ENCODE measurements at regions not wholly inside any gene's neighbourhood (a gene's known extent, or its start where the extent isn't known, plus 50 kb on each side); places are given as distances from the start of the nearest gene placed in this dataset.

DNA sequence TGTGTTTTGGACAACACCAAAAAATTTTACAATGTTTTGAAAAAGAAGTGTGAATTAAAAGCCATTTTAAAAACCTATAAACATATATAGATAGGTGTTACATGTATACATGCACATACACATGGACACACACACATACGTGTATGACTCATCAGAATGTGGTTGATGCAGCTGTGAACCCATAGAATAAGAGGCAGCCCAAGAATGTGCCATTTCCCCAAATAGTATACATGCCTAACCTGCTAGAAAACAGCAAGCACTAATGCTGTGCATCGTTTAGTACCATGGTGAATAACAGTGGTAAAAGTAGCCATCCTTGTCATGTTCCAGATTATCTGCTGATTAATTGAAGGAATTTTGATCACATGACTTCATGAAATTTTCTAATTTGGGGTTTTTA is 149.0 kb downstream of the DSEL start:
- no peaks in the 10 kb centered on the region for H3K4me1 ChIP-seq (ENCODE audit: control insufficient read depth, insufficient read depth, low read length)
- POLR2A ChIA-PET = no interaction called here
- H3K27ac ChIP-seq (ENCODE audit: extremely low read depth, low read depth, low read length) = no peak overlapping the region
- H3K9me3 ChIP-seq (ENCODE audit: control insufficient read depth, insufficient read depth, low read depth, low read length) = no peaks in the 10 kb centered on the region
- no peaks in the 10 kb centered on the region for H3K36me3 ChIP-seq (ENCODE audit: control insufficient read depth in 2 of 2, insufficient read depth in 1 of 2, low read length in 2 of 2)
- H3K4me3 ChIP-seq (ENCODE audit: low read depth, low read length) = no peak overlapping the region
- CTCF ChIA-PET = interaction anchor here (1.1 kb wide), 1 partner anchor 16 kb away, joined by 3 read pairs; no protein-coding TSS in a partner anchor
- TF ChIP-seq ZNF660 (tag by site-specific recombination; IDR thresholded peaks at IDR 0.05) (no peak), ZBTB8A (tag by site-specific recombination; IDR thresholded peaks at IDR 0.05) (no peak), ZNF37A (tag by site-specific recombination; IDR thresholded peaks at IDR 0.05) (no peak), ZNF777 (tag by site-specific recombination; IDR thresholded peaks at IDR 0.05; ENCODE audit: borderline replicate concordance) (no peak), ZNF529 (tag by site-specific recombination; IDR thresholded peaks at IDR 0.05; ENCODE audit: insufficient replicate concordance) (no peak), KLF7 (tag by site-specific recombination; IDR thresholded peaks at IDR 0.05; ENCODE audit: borderline replicate concordance) (no peak), ZNF133 (tag by site-specific recombination; IDR thresholded peaks at IDR 0.05) (no peak), ZBTB1 (tag by site-specific recombination; IDR thresholded peaks at IDR 0.05) (no peak), ZNF677 (tag by site-specific recombination; IDR thresholded peaks at IDR 0.05) (no peak)
- TF ChIP-seq, protein P1, sequence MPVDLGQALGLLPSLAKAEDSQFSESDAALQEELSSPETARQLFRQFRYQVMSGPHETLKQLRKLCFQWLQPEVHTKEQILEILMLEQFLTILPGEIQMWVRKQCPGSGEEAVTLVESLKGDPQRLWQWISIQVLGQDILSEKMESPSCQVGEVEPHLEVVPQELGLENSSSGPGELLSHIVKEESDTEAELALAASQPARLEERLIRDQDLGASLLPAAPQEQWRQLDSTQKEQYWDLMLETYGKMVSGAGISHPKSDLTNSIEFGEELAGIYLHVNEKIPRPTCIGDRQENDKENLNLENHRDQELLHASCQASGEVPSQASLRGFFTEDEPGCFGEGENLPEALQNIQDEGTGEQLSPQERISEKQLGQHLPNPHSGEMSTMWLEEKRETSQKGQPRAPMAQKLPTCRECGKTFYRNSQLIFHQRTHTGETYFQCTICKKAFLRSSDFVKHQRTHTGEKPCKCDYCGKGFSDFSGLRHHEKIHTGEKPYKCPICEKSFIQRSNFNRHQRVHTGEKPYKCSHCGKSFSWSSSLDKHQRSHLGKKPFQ (tag by site-specific recombination; IDR thresholded peaks at IDR 0.05) = no peak
- TF ChIP-seq, protein P2, sequence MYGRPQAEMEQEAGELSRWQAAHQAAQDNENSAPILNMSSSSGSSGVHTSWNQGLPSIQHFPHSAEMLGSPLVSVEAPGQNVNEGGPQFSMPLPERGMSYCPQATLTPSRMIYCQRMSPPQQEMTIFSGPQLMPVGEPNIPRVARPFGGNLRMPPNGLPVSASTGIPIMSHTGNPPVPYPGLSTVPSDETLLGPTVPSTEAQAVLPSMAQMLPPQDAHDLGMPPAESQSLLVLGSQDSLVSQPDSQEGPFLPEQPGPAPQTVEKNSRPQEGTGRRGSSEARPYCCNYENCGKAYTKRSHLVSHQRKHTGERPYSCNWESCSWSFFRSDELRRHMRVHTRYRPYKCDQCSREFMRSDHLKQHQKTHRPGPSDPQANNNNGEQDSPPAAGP (tag by site-specific recombination; IDR thresholded peaks at IDR 0.05) = no peak

DNA sequence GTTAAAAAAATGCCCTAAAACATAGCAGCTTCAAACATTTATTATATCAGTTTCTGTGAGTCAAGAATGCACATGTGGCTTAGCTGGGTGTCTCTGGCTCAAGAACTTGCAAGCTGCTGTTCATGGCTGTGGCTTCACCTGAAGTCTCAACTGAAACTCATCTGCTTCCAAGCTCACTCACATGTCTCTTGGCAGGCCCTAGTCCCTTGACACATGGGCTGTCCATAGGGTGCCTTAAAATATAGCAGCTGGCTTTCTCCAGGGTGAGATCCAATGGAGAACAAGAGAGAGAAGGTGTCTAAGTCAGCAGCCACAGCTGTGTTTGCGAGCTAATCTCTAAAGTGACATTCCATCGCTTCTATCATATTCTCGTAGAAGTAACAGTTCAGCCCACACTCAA is 152.8 kb downstream of the DSEL start:
- TF ChIP-seq ZNF521 (tag by site-specific recombination; IDR thresholded peaks at IDR 0.05) = no peak
- TF ChIP-seq, protein P3, sequence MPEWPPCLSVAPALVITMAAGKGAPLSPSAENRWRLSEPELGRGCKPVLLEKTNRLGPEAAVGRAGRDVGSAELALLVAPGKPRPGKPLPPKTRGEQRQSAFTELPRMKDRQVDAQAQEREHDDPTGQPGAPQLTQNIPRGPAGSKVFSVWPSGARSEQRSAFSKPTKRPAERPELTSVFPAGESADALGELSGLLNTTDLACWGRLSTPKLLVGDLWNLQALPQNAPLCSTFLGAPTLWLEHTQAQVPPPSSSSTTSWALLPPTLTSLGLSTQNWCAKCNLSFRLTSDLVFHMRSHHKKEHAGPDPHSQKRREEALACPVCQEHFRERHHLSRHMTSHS (tag by site-specific recombination; IDR thresholded peaks at IDR 0.05) = no peak
- TF ChIP-seq, protein P4, sequence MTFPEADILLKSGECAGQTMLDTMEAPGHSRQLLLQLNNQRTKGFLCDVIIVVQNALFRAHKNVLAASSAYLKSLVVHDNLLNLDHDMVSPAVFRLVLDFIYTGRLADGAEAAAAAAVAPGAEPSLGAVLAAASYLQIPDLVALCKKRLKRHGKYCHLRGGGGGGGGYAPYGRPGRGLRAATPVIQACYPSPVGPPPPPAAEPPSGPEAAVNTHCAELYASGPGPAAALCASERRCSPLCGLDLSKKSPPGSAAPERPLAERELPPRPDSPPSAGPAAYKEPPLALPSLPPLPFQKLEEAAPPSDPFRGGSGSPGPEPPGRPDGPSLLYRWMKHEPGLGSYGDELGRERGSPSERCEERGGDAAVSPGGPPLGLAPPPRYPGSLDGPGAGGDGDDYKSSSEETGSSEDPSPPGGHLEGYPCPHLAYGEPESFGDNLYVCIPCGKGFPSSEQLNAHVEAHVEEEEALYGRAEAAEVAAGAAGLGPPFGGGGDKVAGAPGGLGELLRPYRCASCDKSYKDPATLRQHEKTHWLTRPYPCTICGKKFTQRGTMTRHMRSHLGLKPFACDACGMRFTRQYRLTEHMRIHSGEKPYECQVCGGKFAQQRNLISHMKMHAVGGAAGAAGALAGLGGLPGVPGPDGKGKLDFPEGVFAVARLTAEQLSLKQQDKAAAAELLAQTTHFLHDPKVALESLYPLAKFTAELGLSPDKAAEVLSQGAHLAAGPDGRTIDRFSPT (tag by site-specific recombination; IDR thresholded peaks at IDR 0.05) = no peak
- no peak for TF ChIP-seq GLI4 (tag by site-specific recombination; IDR thresholded peaks at IDR 0.05)
- TF ChIP-seq HOXA7 (CRISPR knock-in tag; IDR thresholded peaks at IDR 0.05; ENCODE audit: borderline replicate concordance) = no peak
- no peak for TF ChIP-seq BCL11A (tag by site-specific recombination; IDR thresholded peaks at IDR 0.05; ENCODE audit: low read depth)
- TF ChIP-seq ZNF133 (tag by site-specific recombination; IDR thresholded peaks at IDR 0.05) = no peak
- TF ChIP-seq, protein P5, sequence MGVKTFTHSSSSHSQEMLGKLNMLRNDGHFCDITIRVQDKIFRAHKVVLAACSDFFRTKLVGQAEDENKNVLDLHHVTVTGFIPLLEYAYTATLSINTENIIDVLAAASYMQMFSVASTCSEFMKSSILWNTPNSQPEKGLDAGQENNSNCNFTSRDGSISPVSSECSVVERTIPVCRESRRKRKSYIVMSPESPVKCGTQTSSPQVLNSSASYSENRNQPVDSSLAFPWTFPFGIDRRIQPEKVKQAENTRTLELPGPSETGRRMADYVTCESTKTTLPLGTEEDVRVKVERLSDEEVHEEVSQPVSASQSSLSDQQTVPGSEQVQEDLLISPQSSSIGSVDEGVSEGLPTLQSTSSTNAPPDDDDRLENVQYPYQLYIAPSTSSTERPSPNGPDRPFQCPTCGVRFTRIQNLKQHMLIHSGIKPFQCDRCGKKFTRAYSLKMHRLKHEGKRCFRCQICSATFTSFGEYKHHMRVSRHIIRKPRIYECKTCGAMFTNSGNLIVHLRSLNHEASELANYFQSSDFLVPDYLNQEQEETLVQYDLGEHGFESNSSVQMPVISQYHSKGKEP (tag by site-specific recombination; IDR thresholded peaks at IDR 0.05) = no peak
- no peak for TF ChIP-seq ZNF585B (tag by site-specific recombination; IDR thresholded peaks at IDR 0.05)
- TF ChIP-seq, protein P6, sequence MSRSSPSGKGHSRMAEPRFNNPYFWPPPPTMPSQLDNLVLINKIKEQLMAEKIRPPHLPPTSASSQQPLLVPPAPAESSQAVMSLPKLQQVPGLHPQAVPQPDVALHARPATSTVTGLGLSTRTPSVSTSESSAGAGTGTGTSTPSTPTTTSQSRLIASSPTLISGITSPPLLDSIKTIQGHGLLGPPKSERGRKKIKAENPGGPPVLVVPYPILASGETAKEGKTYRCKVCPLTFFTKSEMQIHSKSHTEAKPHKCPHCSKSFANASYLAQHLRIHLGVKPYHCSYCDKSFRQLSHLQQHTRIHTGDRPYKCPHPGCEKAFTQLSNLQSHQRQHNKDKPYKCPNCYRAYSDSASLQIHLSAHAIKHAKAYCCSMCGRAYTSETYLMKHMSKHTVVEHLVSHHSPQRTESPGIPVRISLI (tag by site-specific recombination; IDR thresholded peaks at IDR 0.05) = no peak
- TF ChIP-seq, protein P7, sequence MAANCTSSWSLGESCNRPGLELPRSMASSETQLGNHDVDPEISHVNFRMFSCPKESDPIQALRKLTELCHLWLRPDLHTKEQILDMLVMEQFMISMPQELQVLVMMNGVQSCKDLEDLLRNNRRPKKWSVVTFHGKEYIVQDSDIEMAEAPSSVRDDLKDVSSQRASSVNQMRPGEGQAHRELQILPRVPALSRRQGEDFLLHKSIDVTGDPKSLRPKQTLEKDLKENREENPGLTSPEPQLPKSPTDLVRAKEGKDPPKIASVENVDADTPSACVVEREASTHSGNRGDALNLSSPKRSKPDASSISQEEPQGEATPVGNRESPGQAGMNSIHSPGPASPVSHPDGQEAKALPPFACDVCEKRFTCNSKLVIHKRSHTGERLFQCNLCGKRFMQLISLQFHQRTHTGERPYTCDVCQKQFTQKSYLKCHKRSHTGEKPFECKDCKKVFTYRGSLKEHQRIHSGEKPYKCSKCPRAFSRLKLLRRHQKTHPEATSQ (tag by site-specific recombination; IDR thresholded peaks at IDR 0.05) = no peak
- TF ChIP-seq ZNF121 (tag by site-specific recombination; IDR thresholded peaks at IDR 0.05) = no peak
- no peak for TF ChIP-seq ZNF549 (tag by site-specific recombination; IDR thresholded peaks at IDR 0.05)
- TF ChIP-seq, protein P8, sequence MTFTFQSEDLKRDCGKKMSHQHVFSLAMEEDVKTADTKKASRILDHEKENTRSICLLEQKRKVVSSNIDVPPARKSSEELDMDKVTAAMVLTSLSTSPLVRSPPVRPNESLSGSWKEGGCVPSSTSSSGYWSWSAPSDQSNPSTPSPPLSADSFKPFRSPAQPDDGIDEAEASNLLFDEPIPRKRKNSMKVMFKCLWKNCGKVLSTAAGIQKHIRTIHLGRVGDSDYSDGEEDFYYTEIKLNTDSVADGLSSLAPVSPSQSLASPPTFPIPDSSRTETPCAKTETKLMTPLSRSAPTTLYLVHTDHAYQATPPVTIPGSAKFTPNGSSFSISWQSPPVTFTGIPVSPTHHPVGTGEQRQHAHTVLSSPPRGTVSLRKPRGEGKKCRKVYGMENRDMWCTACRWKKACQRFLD (tag by site-specific recombination; IDR thresholded peaks at IDR 0.05) = no peak
- ChIA-PET CTCF (interaction anchor here (0.6 kb wide), 1 partner anchor 90 kb away, joined by 4 read pairs; no protein-coding TSS in a partner anchor), POLR2A (no interaction called here)
- Histone ChIP-seq H3K4me3 (ENCODE audit: low read depth, low read length) (no peak overlapping the region), H3K4me1 (ENCODE audit: control insufficient read depth, insufficient read depth, low read length) (no peaks in the 10 kb centered on the region; the same call in 1 of the 2 replicates), H3K9me3 (ENCODE audit: control insufficient read depth, insufficient read depth, low read depth, low read length) (no peaks in the 10 kb centered on the region), H3K27ac (ENCODE audit: extremely low read depth, low read depth, low read length) (no peak overlapping the region), H3K36me3 (ENCODE audit: control insufficient read depth in 2 of 2, insufficient read depth in 1 of 2, low read length in 2 of 2) (no peaks in the 10 kb centered on the region)
